COLO668 (cell line): ENCODE measurements at regions not wholly inside any gene's neighbourhood (a gene's known extent, or its start where the extent isn't known, plus 50 kb on each side); places are given as distances from the start of the nearest gene placed in this dataset.
A peak's percentile ranks its signal among the peaks of the same experiment; 100 is the strongest.
"Not testable (repeated sequence)": the region's sequence is repeated elsewhere in the genome, so short reads cannot be mapped to it uniquely, and the experiment has no call there.

Experiments
- DNase-seq: peaks from one replicate; lab custom pipeline; 2025; ENCODE audit not compliant: unreplicated experiment; lab: John Stamatoyannopoulos, UW

DNA sequence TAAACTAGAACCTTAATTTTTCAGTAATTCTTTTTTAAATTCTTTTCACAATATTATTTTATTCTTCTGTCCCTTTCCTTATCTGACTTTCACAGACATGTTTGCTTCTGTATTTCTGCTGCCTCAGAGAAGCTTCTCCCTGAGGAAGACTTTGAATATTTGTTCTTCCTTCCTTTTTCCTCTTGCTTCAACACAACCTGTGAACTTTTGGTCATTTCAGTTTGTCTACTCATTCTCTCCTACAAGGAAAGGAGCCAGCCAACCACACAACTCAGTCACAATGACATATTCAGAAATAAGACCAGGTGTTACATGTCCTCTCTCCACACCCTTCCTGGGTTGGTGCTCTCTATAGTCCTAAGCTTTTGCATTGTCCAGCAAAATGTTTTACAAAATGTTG is 310.4 kb downstream of the TFAP2B start:
- DNase-seq: no peak

GRCh38 chr6:51137777-51138176 is 319.1 kb downstream of the TFAP2B start:
- no peak for DNase-seq

- no peak for DNase-seq
These were observed 321.3 kb downstream of the TFAP2B start for GRCh38 chr6:51139950-51140385.

GRCh38 chr6:51141080-51141479 is 322.4 kb downstream of the TFAP2B start:
- no peak for DNase-seq

DNA sequence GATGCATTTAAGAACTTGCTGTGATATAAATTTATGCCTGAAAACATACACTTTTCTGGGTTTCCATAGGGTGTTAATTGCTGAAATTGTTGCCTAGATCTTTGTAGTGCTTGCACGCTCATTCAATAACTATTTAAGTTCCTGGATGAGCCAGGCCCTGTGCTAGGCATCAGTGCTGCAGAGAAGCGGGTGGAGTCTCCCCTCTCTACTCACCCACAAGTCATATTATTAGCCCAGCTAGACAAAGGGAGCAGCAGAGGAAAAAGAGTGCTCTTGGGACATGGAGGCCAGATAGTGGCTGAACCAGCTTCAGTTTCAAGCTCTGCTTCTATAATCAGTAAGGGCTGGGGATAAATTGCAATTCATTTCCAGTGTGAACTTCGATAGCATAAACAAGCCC is 329.1 kb downstream of the TFAP2B start:
- no peak for DNase-seq

DNA sequence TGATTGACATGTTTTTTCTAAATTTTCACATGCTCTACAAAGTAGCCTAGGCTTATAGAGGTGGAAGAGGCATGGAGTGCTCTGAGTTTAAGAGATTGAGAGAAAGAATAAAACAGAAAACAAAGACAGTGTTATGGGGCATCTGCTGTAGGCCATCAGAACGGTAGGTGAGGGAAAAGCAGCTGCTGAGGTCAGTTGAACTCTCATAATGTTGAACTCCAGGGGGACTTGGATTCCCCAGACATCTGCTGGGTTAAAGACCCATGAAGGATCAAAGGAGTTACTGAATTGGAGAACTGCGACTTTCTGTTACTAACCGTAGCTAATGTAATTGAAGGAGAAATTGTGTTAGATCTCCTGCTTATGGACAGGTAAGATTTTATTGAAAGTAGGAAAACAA is 333.9 kb downstream of the TFAP2B start:
- DNase-seq: no peak

DNA sequence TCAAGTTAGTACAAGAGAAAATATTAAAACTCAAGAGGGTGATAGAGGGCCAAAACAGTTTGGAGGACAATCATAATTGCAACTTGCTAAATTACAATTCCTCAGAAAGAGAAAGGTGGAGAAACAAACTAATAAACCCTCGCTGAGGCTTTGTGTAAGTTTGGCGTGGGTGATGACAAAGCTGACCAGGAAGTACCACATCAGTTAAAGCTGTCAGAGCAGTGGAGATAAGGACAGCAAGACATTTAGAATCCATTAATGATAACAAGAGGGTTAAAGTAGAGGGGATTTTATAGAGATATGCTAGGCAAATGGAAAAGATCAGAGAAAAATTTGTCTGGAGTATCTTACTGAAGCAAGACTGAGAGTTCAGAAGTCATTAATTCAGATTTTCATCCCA is 334.4 kb downstream of the TFAP2B start:
- DNase-seq: no peak

- not testable (repeated sequence) for DNase-seq
These were observed 336.3 kb downstream of the TFAP2B start for GRCh38 chr6:51154925-51155324.

DNA sequence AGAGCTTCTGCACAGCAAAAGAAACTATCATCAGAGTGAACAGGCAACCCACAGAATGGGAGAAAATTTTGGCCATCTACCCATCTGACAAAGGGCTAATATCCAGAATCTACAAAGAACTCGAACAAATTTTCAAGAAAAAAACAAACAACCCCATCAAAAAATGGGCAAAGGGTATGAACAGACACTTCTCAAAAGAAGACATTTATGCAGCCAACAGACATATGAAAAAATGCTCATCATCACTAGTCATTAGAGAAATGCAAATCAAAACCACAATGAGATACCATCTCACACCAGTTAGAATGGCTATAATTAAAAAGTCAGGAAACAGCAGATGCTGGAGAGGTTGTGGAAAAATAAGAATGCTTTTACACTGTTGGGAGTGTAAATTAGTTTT is 340.6 kb downstream of the TFAP2B start:
- DNase-seq: not testable (repeated sequence)

GRCh38 chr6:51161752-51162151 is 343.1 kb downstream of the TFAP2B start:
- DNase-seq: no peak

DNA sequence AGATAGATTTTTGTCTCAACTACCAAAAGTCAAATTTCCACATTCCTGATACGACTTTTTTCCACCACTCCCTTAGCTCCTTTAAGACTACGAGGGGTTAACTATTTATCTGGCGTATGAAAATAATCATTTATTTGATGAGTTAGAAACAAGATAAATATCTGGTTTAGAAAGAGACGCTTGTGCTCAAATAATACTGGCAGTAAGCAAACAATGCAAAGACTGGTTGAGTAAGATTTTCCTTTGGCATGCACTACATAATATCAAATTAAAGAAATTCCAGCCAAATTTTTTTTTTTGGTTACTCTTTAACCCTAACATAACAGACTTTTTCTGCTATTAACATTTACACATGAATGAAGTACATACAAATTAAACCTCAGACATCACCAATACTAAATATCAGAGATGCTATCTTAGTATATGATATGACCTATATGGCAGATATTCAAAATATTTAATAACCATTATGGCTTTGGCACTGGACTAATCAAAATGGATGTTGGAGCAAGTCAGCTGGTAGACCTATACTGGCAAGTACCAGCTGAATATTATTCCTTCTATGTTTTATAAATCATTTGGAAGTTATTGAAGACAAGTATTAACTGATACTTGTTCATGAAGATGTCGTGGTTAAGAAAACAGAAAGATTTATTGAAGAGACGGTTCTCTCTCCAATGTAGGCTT is 345.3 kb downstream of the TFAP2B start:
- DNase-seq: no peak

DNA sequence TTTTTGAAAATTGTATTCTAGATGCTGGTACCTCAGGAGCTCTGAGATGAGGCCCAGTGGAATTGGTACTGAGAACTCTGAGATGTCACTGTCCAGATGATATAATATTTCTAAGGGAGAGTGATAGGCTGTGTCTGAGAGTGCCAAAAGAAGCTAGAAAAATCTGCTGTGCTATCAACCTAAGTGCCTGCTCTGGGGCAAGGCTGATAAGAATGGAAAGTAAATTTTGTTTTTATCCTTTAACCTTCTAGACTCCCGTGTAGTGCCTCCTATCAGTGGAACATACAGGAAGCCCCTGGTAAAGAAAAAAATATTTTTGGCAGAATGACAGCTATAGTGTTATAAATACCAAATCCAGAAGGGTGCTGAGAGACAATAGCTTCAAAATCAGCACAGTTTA is 348.2 kb downstream of the TFAP2B start:
- no peak for DNase-seq

DNA sequence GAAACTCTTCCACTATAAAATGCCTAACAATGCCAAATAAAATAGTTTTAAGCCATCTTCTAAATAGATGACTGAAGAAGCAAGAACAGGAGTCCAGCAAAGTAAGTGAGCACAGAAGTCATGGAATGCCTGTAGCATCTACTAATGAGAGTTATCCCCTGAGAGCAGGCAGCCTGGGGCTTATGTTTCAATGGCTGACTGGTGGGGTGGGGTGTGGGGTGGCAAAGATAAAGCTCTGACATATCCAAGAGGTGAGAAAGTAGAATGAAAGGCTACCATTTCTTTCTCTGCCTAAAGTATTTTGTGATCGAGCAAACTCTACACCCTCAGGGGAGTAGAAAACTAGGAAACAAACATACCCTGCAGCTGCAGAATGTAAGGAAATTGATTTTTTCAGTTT is 348.8 kb downstream of the TFAP2B start:
- no peak for DNase-seq

GRCh38 chr6:51182827-51183226 is 364.2 kb downstream of the TFAP2B start:
- peak; percentile 0 for DNase-seq

DNA sequence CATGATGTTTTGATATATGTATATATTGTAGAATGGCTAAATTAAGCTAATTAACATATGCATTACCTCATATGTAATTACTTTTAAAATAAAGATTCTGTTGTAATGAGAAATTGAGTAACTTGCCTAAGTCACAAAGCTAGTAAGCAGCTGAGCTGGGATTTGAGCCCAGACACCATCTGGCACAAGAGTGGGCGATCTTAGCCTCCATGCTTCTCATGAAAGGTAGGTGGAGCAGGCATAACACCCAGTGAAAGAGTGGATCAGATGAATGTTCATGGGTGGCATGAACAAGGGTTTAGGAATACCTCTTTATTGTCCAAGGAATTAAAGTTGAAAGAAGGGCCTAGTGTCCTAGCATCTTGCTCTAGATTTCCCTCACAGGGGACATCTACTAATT is 365.4 kb downstream of the TFAP2B start:
- DNase-seq: no peak

- DNase-seq: not testable (repeated sequence)
These were observed 374.5 kb downstream of the TFAP2B start for GRCh38 chr6:51193163-51193562.

- no peak for DNase-seq
These were observed 380.5 kb downstream of the TFAP2B start for GRCh38 chr6:51199105-51199552.

GRCh38 chr6:51199733-51200260 is 381.1 kb downstream of the TFAP2B start:
- DNase-seq: no peak

GRCh38 chr6:51200676-51201075 is 382.0 kb downstream of the TFAP2B start:
- no peak for DNase-seq

GRCh38 chr6:51202653-51203052 is 384.0 kb downstream of the TFAP2B start:
- DNase-seq: not testable (repeated sequence)

DNA sequence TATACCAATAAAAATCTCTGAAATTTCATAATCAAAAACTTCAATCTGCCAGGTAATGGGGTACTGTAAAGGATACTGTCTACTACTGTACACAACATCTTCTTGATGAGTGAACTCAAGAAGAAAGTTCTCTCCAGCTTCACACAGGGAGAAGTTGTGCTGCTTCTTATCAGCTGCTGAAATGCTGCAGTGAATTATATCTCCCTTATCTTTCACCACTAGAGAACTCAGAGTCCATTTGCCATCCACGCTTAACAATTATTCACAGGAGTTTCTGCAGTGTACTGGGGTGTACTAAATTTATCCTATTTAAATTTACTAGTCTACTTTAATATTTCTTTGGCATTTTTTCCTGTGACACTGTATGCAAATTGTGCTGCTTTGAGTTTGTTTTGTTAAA is 384.8 kb downstream of the TFAP2B start:
- DNase-seq: no peak

GRCh38 chr6:51206686-51207085 is 388.0 kb downstream of the TFAP2B start:
- not testable (repeated sequence) for DNase-seq

DNA sequence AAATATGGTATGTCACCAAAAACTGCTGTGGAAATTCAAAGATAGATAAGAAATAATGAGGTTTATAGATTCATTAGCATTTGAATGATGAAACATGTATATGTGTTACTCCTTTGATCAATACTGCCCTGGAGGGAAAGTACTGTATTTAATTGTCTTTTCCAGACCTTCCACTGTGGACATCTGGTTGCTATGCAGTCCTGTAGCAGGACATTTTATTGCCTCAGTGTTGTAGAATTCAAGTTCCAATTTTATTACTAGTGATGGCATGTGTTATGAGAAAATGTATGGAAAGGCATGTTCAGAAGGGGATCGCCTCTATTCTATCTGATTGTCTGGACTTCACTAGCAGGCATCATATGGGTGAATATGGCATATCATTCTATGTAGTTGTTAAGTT is 391.0 kb downstream of the TFAP2B start:
- DNase-seq: no peak
